ENCODE measurements at regions not wholly inside any gene's neighbourhood (a gene's known extent, or its start where the extent isn't known, plus 50 kb on each side); places are given as distances from the start of the nearest gene placed in this dataset.

DNA sequence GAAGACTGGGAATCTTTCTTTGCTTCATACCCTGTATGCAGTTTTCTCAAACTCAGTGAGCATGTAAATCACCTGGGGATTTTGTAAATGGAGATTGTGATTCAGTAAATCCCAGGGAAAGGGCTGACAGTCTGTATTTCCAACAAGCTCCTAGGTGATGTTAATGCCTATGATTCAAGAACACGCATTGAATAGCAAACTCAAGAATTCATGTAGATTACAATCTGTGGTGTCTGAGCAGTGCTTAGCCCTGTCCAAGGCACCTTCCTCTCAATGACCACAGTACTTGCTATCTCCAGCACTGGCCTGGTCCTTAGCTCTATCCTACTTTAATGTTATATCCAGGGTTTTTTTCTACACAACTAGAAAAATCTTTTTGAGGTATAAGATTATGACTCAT, 721.4 kb upstream of the MEF2C start:
- TF ChIP-seq ZNF274 (IDR thresholded peaks at IDR 0.05; ENCODE audit: low read depth, low read length), result no peak

GRCh38 chr5:89601880-89602279, 718.9 kb upstream of the MEF2C start:
- no peak for TF ChIP-seq ZNF274 (IDR thresholded peaks at IDR 0.05; ENCODE audit: low read depth, low read length)
- H3K4me3 ChIP-seq (ENCODE audit: low read length), result no peak overlapping the region

More for the DNA sequence above, 721.4 kb upstream of the MEF2C start:
- no peak overlapping the region for H3K4me3 ChIP-seq (ENCODE audit: low read length)

DNA sequence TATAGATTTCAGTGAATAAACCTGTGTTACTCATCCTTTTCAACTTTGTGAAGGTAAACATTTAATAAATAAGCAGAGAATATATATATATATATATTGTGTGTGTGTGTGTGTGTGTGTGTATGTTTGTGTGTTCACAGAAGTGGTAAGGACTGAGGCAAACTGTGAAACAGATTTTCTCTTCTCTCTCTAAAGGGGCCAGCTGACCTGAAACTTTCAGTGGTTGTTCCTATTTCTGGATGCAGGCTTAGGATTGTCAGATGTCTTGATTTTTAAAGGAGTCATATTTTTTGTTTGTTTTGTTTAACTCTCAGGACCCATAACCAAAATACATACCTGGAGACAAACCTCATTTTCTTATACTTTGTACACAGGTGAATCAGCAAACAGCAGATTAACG, 714.9 kb upstream of the MEF2C start:
- H3K4me3 ChIP-seq (ENCODE audit: low read length), result no peak overlapping the region
- no peak for TF ChIP-seq ZNF274 (IDR thresholded peaks at IDR 0.05; ENCODE audit: low read depth, low read length)

GRCh38 chr5:89596821-89597220, 713.8 kb upstream of the MEF2C start:
- H3K4me3 ChIP-seq (ENCODE audit: low read length), result no peak overlapping the region
- no peak for TF ChIP-seq ZNF274 (IDR thresholded peaks at IDR 0.05; ENCODE audit: low read depth, low read length)

DNA sequence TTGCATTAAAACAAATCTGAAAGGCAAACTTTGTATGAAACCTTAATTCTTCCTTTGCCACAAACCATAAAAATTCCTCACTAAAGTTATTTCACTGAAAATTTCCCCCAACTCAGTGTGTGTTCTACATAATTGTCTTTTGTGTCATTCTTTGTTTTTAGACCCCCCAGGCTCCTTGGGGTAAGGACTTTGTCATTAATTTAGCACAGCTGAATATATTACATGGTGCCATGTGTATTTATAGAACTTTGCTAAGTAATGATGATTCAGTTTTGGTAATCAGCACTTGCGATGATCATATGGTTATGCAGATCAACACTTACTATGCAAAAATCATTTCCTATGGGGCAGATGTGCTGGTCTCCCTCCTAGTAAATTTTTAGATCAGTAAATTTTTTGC, 712.1 kb upstream of the MEF2C start:
- no peak for TF ChIP-seq ZNF274 (IDR thresholded peaks at IDR 0.05; ENCODE audit: low read depth, low read length)
- no peak overlapping the region for H3K4me3 ChIP-seq (ENCODE audit: low read length)

DNA sequence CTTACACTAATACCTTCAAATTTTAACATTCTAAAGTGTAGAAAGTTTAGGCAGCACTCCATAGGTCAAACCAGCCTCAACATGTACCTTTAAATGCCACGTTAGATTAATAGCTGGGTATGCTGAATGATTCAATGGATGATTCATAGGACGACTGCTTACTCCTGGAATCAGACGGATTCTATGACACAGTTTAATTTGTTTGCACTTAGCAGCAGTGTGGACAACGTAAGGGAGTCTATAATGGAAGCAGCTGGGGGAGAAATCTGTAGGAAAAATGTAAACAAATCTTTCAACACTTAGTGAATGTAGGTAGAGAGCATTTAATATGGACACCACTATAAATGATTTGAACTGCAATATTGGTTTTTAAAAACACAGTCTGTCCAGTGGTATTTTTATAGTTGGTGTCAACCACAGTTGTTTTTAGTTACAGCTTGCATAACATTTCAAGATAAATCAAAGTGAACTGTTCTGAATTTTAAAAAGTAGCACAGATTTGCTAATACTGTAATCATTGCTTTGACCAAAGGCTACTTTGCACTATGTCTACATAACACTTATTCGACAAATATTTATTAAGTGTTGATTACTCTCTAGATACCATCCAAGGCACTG, 701.5 kb upstream of the MEF2C start:
- H3K4me3 ChIP-seq (ENCODE audit: low read length), result no peak overlapping the region
- no peak for TF ChIP-seq ZNF274 (IDR thresholded peaks at IDR 0.05; ENCODE audit: low read depth, low read length)

- no peak for TF ChIP-seq ZNF274 (IDR thresholded peaks at IDR 0.05; ENCODE audit: low read depth, low read length)
- H3K4me3 ChIP-seq (ENCODE audit: low read length), result no peak overlapping the region
Measured at GRCh38 chr5:89583534-89583933, 700.5 kb upstream of the MEF2C start.

DNA sequence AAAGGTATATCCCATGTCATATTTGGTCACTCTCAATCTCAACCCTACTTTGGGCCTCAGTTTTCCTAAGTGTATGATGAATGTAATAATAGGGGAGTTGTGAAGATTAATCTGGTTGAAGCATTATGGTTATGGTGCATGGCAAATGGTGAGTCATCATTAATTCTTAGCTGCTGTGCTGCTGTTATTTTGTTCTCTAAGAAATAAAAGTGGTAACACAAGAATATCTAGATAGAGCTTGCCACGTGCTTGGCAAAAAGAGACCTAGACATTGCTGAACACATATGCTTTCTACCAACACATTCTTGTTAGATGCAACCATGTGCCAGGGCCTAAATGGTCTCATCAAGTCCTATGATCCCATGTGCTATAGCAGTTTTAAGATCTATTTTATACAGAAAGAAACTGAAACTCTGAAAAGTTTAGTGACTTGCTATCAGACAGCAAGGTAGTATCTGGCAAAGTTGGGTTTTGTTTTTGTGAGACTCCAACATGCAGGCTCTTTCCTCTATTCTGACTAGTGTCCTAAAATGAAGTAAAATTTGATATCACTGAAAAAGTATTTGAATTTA, 699.9 kb upstream of the MEF2C start:
- no peak for TF ChIP-seq ZNF274 (IDR thresholded peaks at IDR 0.05; ENCODE audit: low read depth, low read length)
- H3K4me3 ChIP-seq (ENCODE audit: low read length), result no peak overlapping the region

DNA sequence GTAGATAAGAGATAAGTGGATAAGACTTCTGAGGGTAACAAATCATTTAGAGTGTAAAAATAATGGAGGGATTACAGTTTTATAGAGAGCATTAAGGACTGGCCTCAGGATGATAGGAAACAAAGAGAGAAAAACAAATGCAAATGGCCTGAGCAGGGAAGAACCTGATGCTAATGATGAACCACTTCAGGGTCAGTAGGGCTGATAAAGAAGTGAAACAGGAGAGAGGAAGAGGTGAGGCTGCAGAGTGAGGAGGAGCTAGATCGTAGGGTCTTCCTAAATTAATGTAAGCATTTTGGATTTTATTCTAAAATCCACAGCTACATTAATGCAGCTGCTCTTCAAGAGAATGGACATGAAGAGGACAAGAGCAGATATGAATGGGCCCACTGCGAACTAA, 698.0 kb upstream of the MEF2C start:
- no peak for TF ChIP-seq ZNF274 (IDR thresholded peaks at IDR 0.05; ENCODE audit: low read depth, low read length)
- H3K4me3 ChIP-seq (ENCODE audit: low read length), result no peak overlapping the region

DNA sequence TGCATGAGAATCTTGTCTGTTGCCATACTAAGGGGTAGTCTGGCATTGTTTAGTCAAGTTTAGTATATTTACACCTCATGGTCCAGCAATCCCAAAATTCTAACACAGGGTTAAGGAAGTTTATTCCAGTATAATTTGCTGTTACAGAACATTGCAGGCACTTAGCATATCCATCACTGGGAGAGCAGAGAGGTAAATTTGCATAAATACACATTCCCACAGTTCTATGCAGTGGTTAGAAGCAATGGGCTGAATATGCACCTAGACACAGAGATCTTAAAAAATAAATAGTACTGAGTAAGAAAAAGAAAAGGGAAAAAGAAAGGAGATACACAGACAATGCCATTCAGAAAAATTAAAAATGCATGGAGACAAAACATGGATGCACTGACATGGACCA, 692.3 kb upstream of the MEF2C start:
- TF ChIP-seq ZNF274 (IDR thresholded peaks at IDR 0.05; ENCODE audit: low read depth, low read length), result no peak
- no peak overlapping the region for H3K4me3 ChIP-seq (ENCODE audit: low read length)

DNA sequence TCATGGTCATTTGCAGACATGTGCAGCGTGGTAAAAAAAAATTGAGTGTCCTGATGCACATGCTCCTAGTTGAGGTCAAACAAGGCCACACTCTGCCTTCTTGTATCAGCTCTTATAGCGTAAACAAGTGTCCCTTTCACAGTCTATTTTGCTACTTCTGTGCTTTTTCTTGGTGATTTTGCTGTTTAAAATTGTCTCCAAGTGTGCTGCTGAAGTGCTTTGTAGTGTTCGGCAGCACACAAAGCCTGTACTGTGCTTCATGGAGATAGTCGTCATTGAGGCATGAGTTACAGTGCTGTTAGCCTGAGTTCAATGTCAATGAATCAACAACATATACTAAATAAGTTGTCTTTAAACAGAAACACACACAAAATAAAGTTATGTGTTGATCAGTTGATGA, 690.4 kb upstream of the MEF2C start:
- no peak for TF ChIP-seq ZNF274 (IDR thresholded peaks at IDR 0.05; ENCODE audit: low read depth, low read length)

GRCh38 chr5:89572696-89573095, 689.7 kb upstream of the MEF2C start:
- no peak for TF ChIP-seq ZNF274 (IDR thresholded peaks at IDR 0.05; ENCODE audit: low read depth, low read length)
- H3K4me3 ChIP-seq (ENCODE audit: low read length), result no peak overlapping the region

More for the DNA sequence above, 690.4 kb upstream of the MEF2C start:
- H3K4me3 ChIP-seq (ENCODE audit: low read length), result no peak overlapping the region

GRCh38 chr5:89570557-89570956, 687.6 kb upstream of the MEF2C start:
- no peak for TF ChIP-seq ZNF274 (IDR thresholded peaks at IDR 0.05; ENCODE audit: low read depth, low read length)

GRCh38 chr5:89566340-89566739, 683.4 kb upstream of the MEF2C start:
- H3K4me3 ChIP-seq (ENCODE audit: low read length), result no peak overlapping the region
- no peak for TF ChIP-seq ZNF274 (IDR thresholded peaks at IDR 0.05; ENCODE audit: low read depth, low read length)

More at GRCh38 chr5:89570557-89570956, 687.6 kb upstream of the MEF2C start:
- no peak overlapping the region for H3K4me3 ChIP-seq (ENCODE audit: low read length)

- no peak overlapping the region for H3K4me3 ChIP-seq (ENCODE audit: low read length)
- no peak for TF ChIP-seq ZNF274 (IDR thresholded peaks at IDR 0.05; ENCODE audit: low read depth, low read length)
Measured at GRCh38 chr5:89560696-89561095, 677.7 kb upstream of the MEF2C start.

Measured in GM08714 (cell line).